ENCODE measurements at regions not wholly inside any gene's neighbourhood (a gene's known extent, or its start where the extent isn't known, plus 50 kb on each side); places are given as distances from the start of the nearest gene placed in this dataset.

GRCh38 chr12:30126944-30127343 is 343.2 kb upstream of the TMTC1 start:
- no peak for TF ChIP-seq CTCF (IDR thresholded peaks at IDR 0.05)
- no peak for ATAC-seq (ENCODE audit: low FRiP score)
- no peak for DNase-seq (ENCODE audit: low spot score)

GRCh38 chr12:30120522-30120921 is 336.8 kb upstream of the TMTC1 start:
- no peak for DNase-seq (ENCODE audit: low spot score)
- TF ChIP-seq CTCF (IDR thresholded peaks at IDR 0.05): no peak
- no peak for ATAC-seq (ENCODE audit: low FRiP score)

GRCh38 chr12:30117483-30117882 is 333.7 kb upstream of the TMTC1 start:
- no peak for ATAC-seq (ENCODE audit: low FRiP score)
- TF ChIP-seq CTCF (IDR thresholded peaks at IDR 0.05): no peak
- DNase-seq (ENCODE audit: low spot score): no peak

GRCh38 chr12:30111719-30112118 is 328.0 kb upstream of the TMTC1 start:
- ATAC-seq (ENCODE audit: low FRiP score): no peak
- TF ChIP-seq CTCF (IDR thresholded peaks at IDR 0.05): no peak
- no peak for DNase-seq (ENCODE audit: low spot score)

- no peak for TF ChIP-seq CTCF (IDR thresholded peaks at IDR 0.05)
- ATAC-seq (ENCODE audit: low FRiP score) (no peak), DNase-seq (ENCODE audit: low spot score) (no peak)
Observed at GRCh38 chr12:30110958-30111586, 327.3 kb upstream of the TMTC1 start.

- DNase-seq (ENCODE audit: low spot score): no peak
- TF ChIP-seq CTCF (IDR thresholded peaks at IDR 0.05): no peak
- ATAC-seq (ENCODE audit: low FRiP score): no peak
Observed at GRCh38 chr12:30110498-30110897, 326.8 kb upstream of the TMTC1 start.

- ATAC-seq (ENCODE audit: low FRiP score) (no peak), DNase-seq (ENCODE audit: low spot score) (no peak)
- no peak for TF ChIP-seq CTCF (IDR thresholded peaks at IDR 0.05)
Observed at GRCh38 chr12:30108666-30109065, 324.9 kb upstream of the TMTC1 start.

Data from omental fat pad (tissue), 3 donors.